Psoas muscle (tissue), 7 donors: ENCODE measurements at regions not wholly inside any gene's neighbourhood (a gene's known extent, or its start where the extent isn't known, plus 50 kb on each side); places are given as distances from the start of the nearest gene placed in this dataset.
A peak's percentile ranks its signal among the peaks of the same experiment; 100 is the strongest.

Experiments
- ATAC-seq, 4 donors: fragments of 200-7000 bp; cut with Tn5 transposase; one replicate each; pipeline ENCODE4 v1.9.1; 2020; ENCODE audit warnings: moderate library complexity in 3 of 4, mild to moderate bottlenecking in 2 of 4
- DNase-seq, 2 donors: peaks; one replicate each; pipeline ENCODE4 v3.0.0-alpha.2; 2020
- H3K27ac ChIP-seq: fragments of 200-600 bp; one replicate; pipeline ENCODE4 v1.8.0; 2022
- H3K27me3 ChIP-seq, 3 donors: fragments of 200-600 bp in 1 of 3; one replicate each; pipeline versions ENCODE4 v1.6.1 to v1.8.0; 2013 to 2022; ENCODE audit warnings: low read length in 2 of 3, mild to moderate bottlenecking in 2 of 3, moderate library complexity in 1 of 3; ENCODE audit not compliant: insufficient read depth in 3 of 3
- H3K36me3 ChIP-seq, 2 donors: fragments of 200-600 bp in 1 of 2; one replicate each; pipeline versions ENCODE4 v1.6.1 to v1.8.0; 2013 to 2022; ENCODE audit warnings: low read depth in 1 of 2, mild to moderate bottlenecking in 1 of 2, moderate library complexity in 1 of 2; ENCODE audit not compliant: insufficient read depth in 1 of 2
- H3K4me1 ChIP-seq: fragments of 200-600 bp; one replicate; pipeline ENCODE4 v1.8.0; 2022
- H3K4me3 ChIP-seq: fragments of 200-600 bp; one replicate; pipeline ENCODE4 v1.8.0; 2022; ENCODE audit warnings: mild to moderate bottlenecking
- H3K9me3 ChIP-seq: fragments of 200-600 bp; one replicate; pipeline ENCODE4 v1.8.0; 2022
- CTCF ChIP-seq: fragments of 200-600 bp; IDR thresholded peaks from one replicate; pipeline ENCODE4 v1.8.0; 2022; ENCODE audit warnings: antibody characterized with exemption
- WGBS, 3 donors: extraction: QIAGEN DNeasy Blood & Tissue Kit; methylation state at CpG; one replicate each; pipeline versions ENCODE4 v1.1.6 to v1.1.7; 2013; 5-methylcytosine and 5-hydroxymethylcytosine counted together
- intact Hi-C, 2 donors: fragments of 100-400 bp; cut with DNase I; formaldehyde crosslinking; loops; one replicate each; pipeline versions ENCODE4 v1.11.0 to v1.14.2; 2022
- donor health status: healthy with polysubstance abuse.
- donor health status: DM: no; HTN: no; CAD: no; lungs with moderate emphysema.
- donor health status: Bipolar disorder and iron deficiency.
- donor health status: healthy.
- donor health status: DM: yes; HTN: yes; CAD: no.
- donor health status: DM: no; HTN: no; CAD: no.
- donor health status: DM: yes; HTN: yes; CAD: no.

DNA sequence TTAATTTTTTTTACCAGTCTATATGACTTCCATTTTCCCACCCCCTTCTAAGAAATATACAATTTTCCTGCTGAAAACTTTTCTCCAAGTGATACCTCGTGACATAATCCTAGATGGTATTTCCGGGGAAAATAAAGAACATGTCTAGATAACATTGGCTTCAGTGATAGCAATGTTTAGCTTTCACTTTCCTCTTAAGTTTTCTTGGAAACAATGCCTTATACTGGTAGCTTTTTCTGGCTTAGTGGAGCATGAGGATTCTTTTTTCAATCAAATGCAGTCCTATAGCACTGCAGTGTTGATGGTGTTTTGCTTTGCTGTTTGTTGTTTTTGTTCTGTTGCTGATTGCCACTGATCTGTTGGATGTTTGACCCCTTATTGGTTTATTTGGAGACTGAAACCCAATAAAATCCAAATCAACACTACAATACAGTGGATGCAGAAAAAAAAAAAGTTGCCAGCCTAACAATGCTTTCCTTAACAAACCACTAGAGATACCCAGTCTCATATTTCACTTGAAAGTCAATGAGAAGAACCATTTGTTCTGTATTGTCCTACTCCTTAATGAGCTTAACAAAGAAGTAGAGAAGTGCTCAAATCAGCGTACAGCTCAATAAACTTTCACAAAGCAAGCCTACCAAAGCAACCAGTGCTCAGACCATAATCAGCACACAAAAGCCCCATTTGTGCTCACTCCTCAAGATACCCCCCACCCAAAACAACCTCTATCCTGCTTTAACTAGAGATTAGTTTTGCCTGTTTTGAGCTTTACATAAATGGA, 74.2 kb upstream of the GRAMD2B start:
- no peak for DNase-seq
- no peak for ATAC-seq
- H3K4me3 ChIP-seq = no peak overlapping the region
- H3K4me1 ChIP-seq = no peaks in the 10 kb centered on the region
- TF ChIP-seq CTCF = no peak
- H3K36me3 ChIP-seq = no peaks in the 10 kb centered on the region
- no peaks in the 10 kb centered on the region for H3K9me3 ChIP-seq
- intact Hi-C loops = no loop called here
- peaks cover 0 to 4% (median 0%) of the 10 kb centered on the region in 3 donors for H3K27me3 ChIP-seq
- no peak overlapping the region for H3K27ac ChIP-seq
- 72 to 75% (median 73%) methylated on average over 3 of the region's 3 CpGs for WGBS, 3 donors

DNA sequence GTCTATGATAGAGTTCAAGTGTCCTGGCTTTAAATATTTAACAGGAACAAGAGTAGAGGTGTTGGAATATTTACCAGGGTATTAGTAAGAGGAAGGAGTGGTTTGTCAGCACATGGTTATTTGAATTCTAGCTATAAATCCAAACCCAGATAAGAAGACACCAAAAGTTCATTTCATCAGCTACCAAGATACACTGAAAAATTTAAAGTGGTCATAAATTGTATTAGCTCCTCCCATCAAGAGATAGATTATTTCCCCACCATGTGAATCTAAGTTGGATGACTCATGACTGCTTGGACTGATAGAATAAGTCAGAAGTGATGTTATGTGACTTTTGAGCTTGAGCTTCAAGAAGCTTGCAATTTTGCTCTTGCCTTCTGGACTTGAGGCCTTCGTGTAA, 72.1 kb upstream of the GRAMD2B start:
- WGBS, 3 donors = 81 to 84% (median 84%) methylated on average over 1 of the region's 1 CpG
- H3K27ac ChIP-seq = no peak overlapping the region
- H3K9me3 ChIP-seq = no peaks in the 10 kb centered on the region
- no peak for ATAC-seq
- no peaks in the 10 kb centered on the region for H3K36me3 ChIP-seq
- no peak for DNase-seq
- no peaks in the 10 kb centered on the region for H3K4me1 ChIP-seq
- TF ChIP-seq CTCF = no peak
- intact Hi-C loops = loop anchor here in 1 of 2 donors (5.0 to 10.0 kb wide), 2 partner anchors 74 to 241 kb away; partner anchors contain the start of gene GRAMD2B
- H3K27me3 ChIP-seq = peaks cover 0 to 4% (median 0%) of the 10 kb centered on the region in 3 donors
- no peak overlapping the region for H3K4me3 ChIP-seq

- no peak for DNase-seq
- no peaks in the 10 kb centered on the region for H3K36me3 ChIP-seq
- H3K27me3 ChIP-seq = no peaks in the 10 kb centered on the region
- WGBS, 3 donors = 40 to 49% (median 43%) methylated on average over 6 of the region's 6 CpGs
- intact Hi-C loops = loop anchor here (1.0 to 10.0 kb wide), 4 partner anchors 71 to 238 kb away; partner anchors contain the start of gene GRAMD2B (in 1 of the 2)
- no peaks in the 10 kb centered on the region for H3K9me3 ChIP-seq
- no peaks in the 10 kb centered on the region for H3K4me1 ChIP-seq
- peak; percentile 56 for TF ChIP-seq CTCF
- H3K27ac ChIP-seq = no peak overlapping the region
- ATAC-seq = peak; percentile 59 to 89 (median 72)
- H3K4me3 ChIP-seq = no peak overlapping the region
Observed at GRCh38 chr5:126354012-126354857, 69.0 kb upstream of the GRAMD2B start.

DNA sequence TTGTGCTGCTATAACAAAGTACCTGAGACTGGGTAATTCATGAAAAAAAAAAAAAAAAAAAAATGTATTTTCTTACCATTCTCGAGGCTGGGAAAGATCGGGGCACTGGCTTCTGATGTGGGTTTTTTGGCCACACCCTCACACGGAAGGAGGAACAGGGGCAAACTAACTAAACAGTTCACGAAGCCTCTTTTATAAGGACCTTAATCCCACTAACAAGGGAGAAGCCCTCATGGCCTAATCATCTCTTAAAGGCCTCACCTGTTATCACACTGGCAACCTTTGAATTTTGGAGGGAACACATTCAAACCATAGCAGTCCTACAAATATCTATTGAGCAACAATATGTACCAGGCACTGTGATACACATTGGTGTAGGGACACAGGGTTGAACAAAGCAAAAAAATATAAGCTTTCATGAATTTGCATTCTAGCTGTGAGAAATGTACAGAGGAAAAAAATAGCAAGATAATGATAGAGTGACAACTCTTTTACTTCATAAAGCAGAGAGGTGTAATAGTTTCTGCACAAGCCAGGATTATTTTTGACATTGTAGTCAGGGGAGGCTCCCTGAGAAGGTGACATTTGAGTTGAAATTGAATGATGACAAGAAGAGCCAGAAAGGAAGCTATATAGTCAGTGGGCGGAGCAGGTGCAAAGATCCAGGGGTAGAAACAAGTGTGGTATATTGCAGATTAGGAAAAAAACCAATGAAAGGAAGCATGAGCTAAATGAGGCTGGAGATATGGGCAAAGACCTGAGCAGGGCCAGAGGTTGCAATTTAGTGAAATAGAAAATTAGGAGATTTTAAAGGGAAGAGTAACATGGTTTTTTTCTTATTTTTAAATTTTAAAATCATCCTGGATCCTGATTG, 68.1 kb upstream of the GRAMD2B start:
- no peak for TF ChIP-seq CTCF
- intact Hi-C loops = loop anchor here (1.0 to 10.0 kb wide), 4 partner anchors 70 to 237 kb away; partner anchors contain the start of gene GRAMD2B (in 1 of the 2)
- Histone ChIP-seq H3K27me3 (no peaks in the 10 kb centered on the region), H3K4me1 (no peaks in the 10 kb centered on the region), H3K36me3 (no peaks in the 10 kb centered on the region), H3K4me3 (no peak overlapping the region), H3K9me3 (no peaks in the 10 kb centered on the region), H3K27ac (no peak overlapping the region)
- 74 to 83% (median 77%) methylated on average over 5 of the region's 5 CpGs for WGBS, 3 donors
- DNase-seq (no peak), ATAC-seq (peak in 1 of 4 donors; percentile 10)
